Brain microvascular endothelial cell (primary cell): ENCODE measurements at regions not wholly inside any gene's neighbourhood (a gene's known extent, or its start where the extent isn't known, plus 50 kb on each side); places are given as distances from the start of the nearest gene placed in this dataset.
"Not testable (repeated sequence)": the region's sequence is repeated elsewhere in the genome, so short reads cannot be mapped to it uniquely, and the experiment has no call there.

Experiments
- DNase-seq: peaks from one replicate; pipeline ENCODE4 v3.0.0-alpha.2; 2020
- H3K27ac ChIP-seq: fragments of 250-450 bp; sonication (Bioruptor Pico); 2 replicates; pipeline ENCODE4 v1.5.1; 2020; ENCODE audit warnings: mild to moderate bottlenecking, moderate library complexity
- H3K27me3 ChIP-seq: fragments of 250-450 bp; sonication (Bioruptor Pico); replicated peaks from 2 replicates; pipeline ENCODE4 v1.5.1; 2020; ENCODE audit warnings: mild to moderate bottlenecking
- H3K36me3 ChIP-seq: fragments of 250-450 bp; sonication (Bioruptor Pico); replicated peaks from 2 replicates; pipeline ENCODE4 v1.5.1; 2020; ENCODE audit warnings: mild to moderate bottlenecking
- H3K4me3 ChIP-seq: 2 replicates; pipeline ENCODE4 v1.5.1; 2011; ENCODE audit warnings: low read depth, mild to moderate bottlenecking, control low read depth, low read length, moderate library complexity
- in situ Hi-C: cut with HindIII; loops from 2 replicates; pipeline ENCODE4 v1.10.0; 2017; ENCODE audit warnings: low sequenced_read_pairs, low pct_ligation_motif_present
- TF ChIP-seq, protein P1 (sequence below): IDR thresholded peaks from 2 replicates; pipeline ENCODE4 v1.5.1; 2011; ENCODE audit warnings: low read depth, mild to moderate bottlenecking, moderate library complexity, low read length, control low read depth, inconsistent platforms; ENCODE audit errors: missing control alignments

GRCh38 chr2:192953116-192953515 lies 758.4 kb upstream of the TMEFF2 start:
- no peaks in the 10 kb centered on the region for H3K36me3 ChIP-seq
- no peak for DNase-seq
- TF ChIP-seq, protein P1, sequence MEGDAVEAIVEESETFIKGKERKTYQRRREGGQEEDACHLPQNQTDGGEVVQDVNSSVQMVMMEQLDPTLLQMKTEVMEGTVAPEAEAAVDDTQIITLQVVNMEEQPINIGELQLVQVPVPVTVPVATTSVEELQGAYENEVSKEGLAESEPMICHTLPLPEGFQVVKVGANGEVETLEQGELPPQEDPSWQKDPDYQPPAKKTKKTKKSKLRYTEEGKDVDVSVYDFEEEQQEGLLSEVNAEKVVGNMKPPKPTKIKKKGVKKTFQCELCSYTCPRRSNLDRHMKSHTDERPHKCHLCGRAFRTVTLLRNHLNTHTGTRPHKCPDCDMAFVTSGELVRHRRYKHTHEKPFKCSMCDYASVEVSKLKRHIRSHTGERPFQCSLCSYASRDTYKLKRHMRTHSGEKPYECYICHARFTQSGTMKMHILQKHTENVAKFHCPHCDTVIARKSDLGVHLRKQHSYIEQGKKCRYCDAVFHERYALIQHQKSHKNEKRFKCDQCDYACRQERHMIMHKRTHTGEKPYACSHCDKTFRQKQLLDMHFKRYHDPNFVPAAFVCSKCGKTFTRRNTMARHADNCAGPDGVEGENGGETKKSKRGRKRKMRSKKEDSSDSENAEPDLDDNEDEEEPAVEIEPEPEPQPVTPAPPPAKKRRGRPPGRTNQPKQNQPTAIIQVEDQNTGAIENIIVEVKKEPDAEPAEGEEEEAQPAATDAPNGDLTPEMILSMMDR: no peak
- in situ Hi-C loops: no loop called here
- no peak overlapping the region for H3K27ac ChIP-seq
- no peaks in the 10 kb centered on the region for H3K27me3 ChIP-seq
- no peak overlapping the region for H3K4me3 ChIP-seq

DNA sequence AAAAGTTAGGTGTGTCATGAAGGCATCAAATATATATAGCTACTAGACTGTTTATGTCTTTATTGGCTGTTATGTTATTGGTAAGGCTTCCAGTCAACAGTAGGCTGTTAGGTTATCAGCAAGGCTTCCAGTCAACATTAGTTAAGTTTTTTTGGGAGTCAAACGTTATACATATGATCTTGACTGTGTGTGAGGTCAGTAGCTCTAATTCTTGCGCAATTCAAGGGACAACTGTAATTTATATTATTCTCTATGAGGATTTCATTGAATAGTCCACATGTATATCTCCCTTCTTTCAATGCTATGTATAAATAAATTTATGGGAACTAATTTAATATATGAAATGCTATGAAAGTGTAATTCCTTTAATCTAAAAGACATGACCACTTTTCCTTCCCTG lies 757.5 kb upstream of the TMEFF2 start:
- Histone ChIP-seq H3K27me3 (no peaks in the 10 kb centered on the region), H3K36me3 (no peaks in the 10 kb centered on the region), H3K27ac (no peak overlapping the region), H3K4me3 (no peak overlapping the region)
- no peak for DNase-seq
- in situ Hi-C loops: no loop called here
- TF ChIP-seq, protein P1: no peak

DNA sequence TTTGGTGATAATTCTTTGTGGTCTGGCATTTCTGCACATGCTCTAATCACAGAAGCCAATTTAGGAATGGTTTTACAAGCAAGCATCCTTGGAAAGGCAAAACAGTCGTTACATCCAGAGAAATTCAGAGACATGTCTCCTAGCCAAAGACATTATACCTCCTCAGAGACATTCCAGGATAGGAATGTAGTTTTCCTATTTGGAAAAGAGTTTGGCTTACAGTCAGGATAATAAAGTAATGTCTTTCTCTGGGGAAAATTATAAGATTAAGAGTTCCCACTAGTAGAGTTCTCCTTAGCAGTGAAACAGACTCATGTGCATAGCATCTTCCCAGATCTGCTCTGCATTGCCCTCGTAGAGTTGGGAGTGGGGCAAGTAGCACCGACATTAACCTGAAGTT lies 753.6 kb upstream of the TMEFF2 start:
- no peak overlapping the region for H3K4me3 ChIP-seq
- H3K36me3 ChIP-seq: no peaks in the 10 kb centered on the region
- H3K27me3 ChIP-seq: no peaks in the 10 kb centered on the region
- no peak overlapping the region for H3K27ac ChIP-seq
- in situ Hi-C loops: no loop called here
- DNase-seq: no peak
- TF ChIP-seq, protein P1: no peak

DNA sequence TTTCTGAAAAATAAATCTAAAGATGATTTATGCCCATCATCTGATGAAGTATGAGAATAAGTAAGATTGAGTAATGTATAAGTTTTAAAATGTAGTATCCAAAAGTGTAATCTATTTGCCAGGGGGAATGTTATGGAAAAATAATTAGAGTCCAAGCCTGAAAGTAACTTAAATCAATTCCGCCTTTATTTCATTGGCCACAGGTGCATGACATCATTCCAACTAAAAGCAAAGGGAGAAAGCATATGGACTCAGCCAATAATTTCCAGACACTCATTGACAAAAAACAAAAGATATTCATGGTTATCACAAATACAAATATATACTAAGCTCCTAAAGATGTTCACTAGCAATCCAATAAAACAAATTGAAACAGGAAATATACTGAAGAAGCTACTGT lies 752.6 kb upstream of the TMEFF2 start:
- in situ Hi-C loops: no loop called here
- TF ChIP-seq, protein P1: no peak
- no peak for DNase-seq

GRCh38 chr2:192940767-192941166 lies 746.0 kb upstream of the TMEFF2 start:
- H3K4me3 ChIP-seq: no peak overlapping the region
- in situ Hi-C loops: no loop called here
- TF ChIP-seq, protein P1: no peak
- H3K27ac ChIP-seq: no peak overlapping the region
- H3K27me3 ChIP-seq: no peaks in the 10 kb centered on the region
- DNase-seq: no peak
- no peaks in the 10 kb centered on the region for H3K36me3 ChIP-seq

More for the DNA sequence above, 752.6 kb upstream of the TMEFF2 start:
- Histone ChIP-seq H3K27ac (no peak overlapping the region), H3K36me3 (no peaks in the 10 kb centered on the region), H3K4me3 (no peak overlapping the region), H3K27me3 (no peaks in the 10 kb centered on the region)

- H3K27ac ChIP-seq: no peak overlapping the region
- in situ Hi-C loops: no loop called here
- no peak for DNase-seq
- no peak overlapping the region for H3K4me3 ChIP-seq
- no peaks in the 10 kb centered on the region for H3K36me3 ChIP-seq
- TF ChIP-seq, protein P1: no peak
- no peaks in the 10 kb centered on the region for H3K27me3 ChIP-seq
These were observed 737.6 kb upstream of the TMEFF2 start for GRCh38 chr2:192932376-192932775.

DNA sequence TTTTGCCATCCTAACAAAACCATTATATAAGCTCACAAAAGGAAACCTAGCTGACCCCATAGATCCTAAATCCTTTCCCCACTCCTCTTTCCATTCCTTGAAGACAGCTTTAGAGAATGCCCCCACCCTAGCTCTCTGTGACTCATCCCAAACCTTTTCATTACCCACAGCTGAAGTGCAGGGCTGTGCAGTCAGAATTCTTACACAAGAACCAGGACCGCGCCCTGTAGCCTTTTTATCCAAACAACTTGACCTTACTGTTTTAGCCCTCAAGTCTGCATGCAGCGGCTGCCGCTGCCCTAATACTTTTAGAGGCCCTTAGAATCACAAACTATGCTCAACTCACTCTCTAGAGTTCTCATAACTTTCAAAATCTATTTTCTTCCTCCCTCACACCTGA lies 726.9 kb upstream of the TMEFF2 start:
- DNase-seq, H3K36me3 ChIP-seq, in situ Hi-C loops: not testable (repeated sequence)

More for the DNA sequence above, 726.9 kb upstream of the TMEFF2 start:
- not testable (repeated sequence) for H3K4me3 ChIP-seq, H3K27ac ChIP-seq, H3K27me3 ChIP-seq
